Fibroblast of villous mesenchyme (primary cell): ENCODE measurements at regions not wholly inside any gene's neighbourhood (a gene's known extent, or its start where the extent isn't known, plus 50 kb on each side); places are given as distances from the start of the nearest gene placed in this dataset.
A peak's percentile ranks its signal among the peaks of the same experiment; 100 is the strongest.

Source experiments
- DNase-seq: peaks from one replicate; pipeline ENCODE4 v3.0.0-alpha.2; 2010; ENCODE audit warnings: low read depth
- H3K4me3 ChIP-seq: 2 replicates; pipeline ENCODE4 v1.5.1; 2011; ENCODE audit warnings: low read depth, mild to moderate bottlenecking, low read length
- TF ChIP-seq, protein P1 (sequence below): IDR thresholded peaks from 2 replicates; pipeline ENCODE4 v1.5.1; 2012; ENCODE audit warnings: low read depth, mild to moderate bottlenecking, low read length; ENCODE audit not compliant: insufficient read depth

GRCh38 chr6:105808571-105808970 lies 277.6 kb upstream of the PRDM1 start:
- no peak for DNase-seq
- TF ChIP-seq, protein P1, sequence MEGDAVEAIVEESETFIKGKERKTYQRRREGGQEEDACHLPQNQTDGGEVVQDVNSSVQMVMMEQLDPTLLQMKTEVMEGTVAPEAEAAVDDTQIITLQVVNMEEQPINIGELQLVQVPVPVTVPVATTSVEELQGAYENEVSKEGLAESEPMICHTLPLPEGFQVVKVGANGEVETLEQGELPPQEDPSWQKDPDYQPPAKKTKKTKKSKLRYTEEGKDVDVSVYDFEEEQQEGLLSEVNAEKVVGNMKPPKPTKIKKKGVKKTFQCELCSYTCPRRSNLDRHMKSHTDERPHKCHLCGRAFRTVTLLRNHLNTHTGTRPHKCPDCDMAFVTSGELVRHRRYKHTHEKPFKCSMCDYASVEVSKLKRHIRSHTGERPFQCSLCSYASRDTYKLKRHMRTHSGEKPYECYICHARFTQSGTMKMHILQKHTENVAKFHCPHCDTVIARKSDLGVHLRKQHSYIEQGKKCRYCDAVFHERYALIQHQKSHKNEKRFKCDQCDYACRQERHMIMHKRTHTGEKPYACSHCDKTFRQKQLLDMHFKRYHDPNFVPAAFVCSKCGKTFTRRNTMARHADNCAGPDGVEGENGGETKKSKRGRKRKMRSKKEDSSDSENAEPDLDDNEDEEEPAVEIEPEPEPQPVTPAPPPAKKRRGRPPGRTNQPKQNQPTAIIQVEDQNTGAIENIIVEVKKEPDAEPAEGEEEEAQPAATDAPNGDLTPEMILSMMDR: no peak
- no peak overlapping the region for H3K4me3 ChIP-seq

DNA sequence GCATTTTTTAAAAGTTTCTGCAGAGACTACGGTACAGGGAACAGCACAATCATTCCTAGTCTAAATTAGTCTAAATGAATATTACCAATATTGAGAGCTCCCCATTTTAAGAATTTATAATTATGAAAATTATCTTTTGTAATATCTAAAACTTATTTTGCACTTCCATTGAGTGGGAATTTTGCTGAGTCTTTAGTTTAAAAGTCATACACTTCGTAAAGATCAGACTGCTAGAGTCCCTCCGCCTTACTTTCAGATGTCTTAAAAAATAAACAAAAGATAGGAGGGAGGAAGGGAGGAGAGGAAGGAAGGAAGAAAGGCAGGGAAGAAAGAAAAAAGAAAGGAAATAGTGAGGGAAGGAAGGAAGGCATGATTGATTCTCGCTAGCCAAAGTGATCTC lies 278.2 kb upstream of the PRDM1 start:
- no peak overlapping the region for H3K4me3 ChIP-seq
- DNase-seq: no peak
- TF ChIP-seq, protein P1: no peak

DNA sequence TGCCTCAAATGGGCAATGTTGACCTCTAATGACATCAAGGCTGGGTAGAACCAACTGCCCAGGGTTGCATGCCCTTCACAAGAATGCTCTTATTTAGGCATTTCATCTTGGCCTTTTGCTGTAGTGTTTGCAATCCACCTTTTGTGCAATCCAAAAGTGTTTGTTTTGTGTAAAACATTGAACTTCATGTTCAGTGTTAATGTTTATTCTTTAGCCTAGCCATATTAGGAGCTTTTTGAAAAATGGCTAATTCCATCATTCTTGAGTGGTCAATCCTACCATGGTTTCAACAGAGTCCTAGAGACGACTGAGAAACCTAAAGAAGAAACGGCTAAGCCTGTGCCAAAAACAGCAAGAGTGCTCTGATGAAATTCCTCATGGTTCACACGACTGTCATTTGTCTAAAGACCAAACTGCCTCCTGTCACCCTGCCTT lies 279.6 kb upstream of the PRDM1 start:
- no peak for DNase-seq
- no peak overlapping the region for H3K4me3 ChIP-seq
- TF ChIP-seq, protein P1: no peak

- no peak overlapping the region for H3K4me3 ChIP-seq
- DNase-seq: no peak
- TF ChIP-seq, protein P1: no peak
Observed at GRCh38 chr6:105805501-105806023, 280.6 kb upstream of the PRDM1 start.

DNA sequence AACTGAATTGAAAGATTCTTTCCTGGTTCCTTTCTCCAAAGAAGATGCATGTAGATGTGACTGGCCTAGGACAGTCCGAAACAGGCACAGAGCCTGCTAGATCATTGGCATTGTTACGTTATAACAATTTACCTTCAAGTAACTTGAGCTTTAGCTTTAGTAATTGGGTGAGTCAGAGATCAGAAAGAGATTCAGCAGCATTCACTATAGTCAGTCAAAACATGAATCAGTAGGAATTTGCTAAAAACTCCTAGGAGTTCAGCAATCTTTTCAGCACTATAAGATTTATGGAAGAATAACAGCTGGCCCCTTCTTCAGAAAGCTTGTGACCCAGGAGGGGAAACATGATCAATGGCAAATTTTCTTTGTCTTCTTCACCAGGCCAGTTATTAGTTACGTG lies 281.7 kb upstream of the PRDM1 start:
- TF ChIP-seq, protein P1: no peak
- no peak overlapping the region for H3K4me3 ChIP-seq
- peak; percentile 58 for DNase-seq

DNA sequence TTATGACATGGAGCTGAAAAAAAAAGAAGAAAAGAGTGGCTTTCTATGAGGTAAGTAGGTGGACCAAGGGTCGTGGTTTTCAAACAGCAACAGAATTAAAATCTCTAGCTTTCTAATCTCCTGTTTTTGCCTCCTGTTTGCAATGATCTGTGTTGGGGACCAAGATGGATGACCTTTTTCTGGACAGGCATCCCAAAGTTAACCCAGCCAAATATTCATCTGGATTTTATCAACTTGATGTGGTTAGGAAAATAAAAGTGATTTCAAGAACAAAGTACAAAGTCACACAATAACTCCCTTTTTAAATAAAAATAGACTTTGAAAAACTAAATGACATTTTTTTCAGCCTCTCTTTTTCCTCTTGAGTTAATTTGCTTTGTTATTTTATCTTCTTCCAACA lies 282.1 kb upstream of the PRDM1 start:
- no peak overlapping the region for H3K4me3 ChIP-seq
- no peak for DNase-seq
- TF ChIP-seq, protein P1: no peak

GRCh38 chr6:105803442-105803841 lies 282.7 kb upstream of the PRDM1 start:
- no peak for DNase-seq
- TF ChIP-seq, protein P1: no peak
- H3K4me3 ChIP-seq: no peak overlapping the region
